T-helper 1 cell treated with Interleukin-12 subunit alpha and Interleukin-12 subunit beta and Interleukin-4 antibody, amounts not matched to agents 30 ng/mL and 1 ng/mL, for 36 hours (primary cell): ENCODE measurements at regions not wholly inside any gene's neighbourhood (a gene's known extent, or its start where the extent isn't known, plus 50 kb on each side); places are given as distances from the start of the nearest gene placed in this dataset.

Experiments
- intact Hi-C: fragments of 100-400 bp; cut with micrococcal nuclease; formaldehyde crosslinking; loops from one replicate; pipeline ENCODE4 v1.15.1; 2024

- intact Hi-C loops: no loop called here
Observed at GRCh38 chr10:131747251-131747650, 153.6 kb upstream of the PPP2R2D start.

- intact Hi-C loops: no loop called here
Observed at GRCh38 chr10:131747791-131748190, 153.0 kb upstream of the PPP2R2D start.

GRCh38 chr10:131748191-131748590, 152.6 kb upstream of the PPP2R2D start:
- intact Hi-C loops: no loop called here

GRCh38 chr10:131748831-131749766, 151.7 kb upstream of the PPP2R2D start:
- intact Hi-C loops: no loop called here

- intact Hi-C loops: no loop called here
Observed at GRCh38 chr10:131749767-131750142, 151.1 kb upstream of the PPP2R2D start.

- intact Hi-C loops: no loop called here
Observed at GRCh38 chr10:131750171-131750895, 150.5 kb upstream of the PPP2R2D start.

GRCh38 chr10:131750973-131751826, 149.6 kb upstream of the PPP2R2D start:
- intact Hi-C loops: no loop called here

GRCh38 chr10:131751827-131752775, 148.7 kb upstream of the PPP2R2D start:
- intact Hi-C loops: no loop called here

- intact Hi-C loops: no loop called here
Observed at GRCh38 chr10:131753336-131753735, 147.5 kb upstream of the PPP2R2D start.

GRCh38 chr10:131755200-131755599, 145.6 kb upstream of the PPP2R2D start:
- intact Hi-C loops: no loop called here

- intact Hi-C loops: no loop called here
Observed at GRCh38 chr10:131757285-131758058, 143.3 kb upstream of the PPP2R2D start.

GRCh38 chr10:131758062-131758938, 142.5 kb upstream of the PPP2R2D start:
- intact Hi-C loops: no loop called here

GRCh38 chr10:131758939-131759301, 141.9 kb upstream of the PPP2R2D start:
- intact Hi-C loops: no loop called here

GRCh38 chr10:131759347-131759746, 141.5 kb upstream of the PPP2R2D start:
- intact Hi-C loops: no loop called here

GRCh38 chr10:131760416-131761166, 140.2 kb upstream of the PPP2R2D start:
- intact Hi-C loops: no loop called here

GRCh38 chr10:131762789-131763696, 137.8 kb upstream of the PPP2R2D start:
- intact Hi-C loops: no loop called here

- intact Hi-C loops: no loop called here
Observed at GRCh38 chr10:131764929-131765328, 135.9 kb upstream of the PPP2R2D start.
